ENCODE measurements at regions not wholly inside any gene's neighbourhood (a gene's known extent, or its start where the extent isn't known, plus 50 kb on each side); places are given as distances from the start of the nearest gene placed in this dataset.

GRCh38 chr11:13102865-13103539 is 93.9 kb downstream of the RASSF10 start (continued):
- TF ChIP-seq RHOXF2B (CRISPR knock-in tag; conservative IDR thresholded peaks at IDR 0.05) (no peak), ZNF23 (CRISPR knock-in tag; IDR thresholded peaks at IDR 0.05) (no peak), KAT2B (IDR thresholded peaks at IDR 0.05; ENCODE audit: low read depth, low read length) (no peak), CHD4 (IDR thresholded peaks at IDR 0.05; ENCODE audit: insufficient read depth, insufficient replicate concordance, low read depth, low read length, poor library complexity, severe bottlenecking) (peak; percentile 82), DDX20 (tag; IDR thresholded peaks at IDR 0.05; ENCODE audit: low read depth) (no peak), ZBTB5 (IDR thresholded peaks at IDR 0.05) (no peak), NRF1 (conservative IDR thresholded peaks at IDR 0.05 in 1 of 2, IDR thresholded peaks at IDR 0.05 in 1 of 2) (no peak), TBP (optimal IDR thresholded peaks at IDR 0.05; ENCODE audit: low read depth, low read length) (no peak), RCOR1 (IDR thresholded peaks at IDR 0.05; ENCODE audit: borderline replicate concordance in 1 of 2, low read depth in 2 of 2, low read length in 2 of 2) (peak in 1 of 2 experiments; percentile 33; a peak in 1 of 4 replicates), CUX1 (CRISPR knock-in tag; IDR thresholded peaks at IDR 0.05) (no peak), ZNF263 (CRISPR knock-in tag; IDR thresholded peaks at IDR 0.05; ENCODE audit: borderline replicate concordance) (no peak), SMARCA5 (IDR thresholded peaks at IDR 0.05) (no peak; the same call in 1 of the 2 replicates), STAG1 (CRISPR knock-in tag; IDR thresholded peaks at IDR 0.05; ENCODE audit: borderline replicate concordance) (no peak), ZBTB2 (IDR thresholded peaks at IDR 0.05) (0 out of 2 replicates have a peak, but pooled peaks have one; percentile 16)
- TF ChIP-seq, protein P1, sequence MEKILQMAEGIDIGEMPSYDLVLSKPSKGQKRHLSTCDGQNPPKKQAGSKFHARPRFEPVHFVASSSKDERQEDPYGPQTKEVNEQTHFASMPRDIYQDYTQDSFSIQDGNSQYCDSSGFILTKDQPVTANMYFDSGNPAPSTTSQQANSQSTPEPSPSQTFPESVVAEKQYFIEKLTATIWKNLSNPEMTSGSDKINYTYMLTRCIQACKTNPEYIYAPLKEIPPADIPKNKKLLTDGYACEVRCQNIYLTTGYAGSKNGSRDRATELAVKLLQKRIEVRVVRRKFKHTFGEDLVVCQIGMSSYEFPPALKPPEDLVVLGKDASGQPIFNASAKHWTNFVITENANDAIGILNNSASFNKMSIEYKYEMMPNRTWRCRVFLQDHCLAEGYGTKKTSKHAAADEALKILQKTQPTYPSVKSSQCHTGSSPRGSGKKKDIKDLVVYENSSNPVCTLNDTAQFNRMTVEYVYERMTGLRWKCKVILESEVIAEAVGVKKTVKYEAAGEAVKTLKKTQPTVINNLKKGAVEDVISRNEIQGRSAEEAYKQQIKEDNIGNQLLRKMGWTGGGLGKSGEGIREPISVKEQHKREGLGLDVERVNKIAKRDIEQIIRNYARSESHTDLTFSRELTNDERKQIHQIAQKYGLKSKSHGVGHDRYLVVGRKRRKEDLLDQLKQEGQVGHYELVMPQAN (IDR thresholded peaks at IDR 0.05; ENCODE audit: borderline replicate concordance), result 0 out of 2 replicates have a peak, but pooled peaks have one; percentile 14
